ENCODE measurements at regions not wholly inside any gene's neighbourhood (a gene's known extent, or its start where the extent isn't known, plus 50 kb on each side); places are given as distances from the start of the nearest gene placed in this dataset.

DNA sequence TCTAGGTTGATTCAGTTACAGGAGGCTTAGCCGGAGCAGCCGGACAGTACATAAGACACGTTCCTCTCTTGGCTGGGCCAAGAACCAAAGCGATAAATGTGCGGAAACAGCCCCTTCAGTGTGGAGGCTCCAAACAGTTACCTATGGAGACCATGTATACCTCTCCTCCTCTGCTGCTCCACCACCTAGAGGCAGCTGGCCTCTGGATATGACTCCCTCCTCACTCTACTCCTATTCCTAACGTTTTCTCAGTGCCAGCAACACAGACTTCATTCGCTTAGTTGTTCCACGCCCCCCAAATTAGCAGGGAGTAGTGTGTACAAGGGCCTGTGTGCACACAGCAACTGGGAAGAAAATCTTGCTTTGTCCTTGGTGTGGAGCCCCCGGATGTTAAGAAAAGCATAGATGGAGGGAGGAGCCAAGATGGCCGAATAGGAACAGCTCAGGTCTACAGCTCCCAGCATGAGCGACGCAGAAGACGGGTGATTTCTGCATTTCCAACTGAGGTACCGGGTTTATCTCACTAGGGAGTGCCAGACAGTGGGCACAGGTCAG lies 362.3 kb upstream of the KIRREL3 start:
- H3K4me1 Mint-ChIP-seq (ENCODE audit: insufficient read depth, unreplicated experiment): no peaks in the 10 kb centered on the region

DNA sequence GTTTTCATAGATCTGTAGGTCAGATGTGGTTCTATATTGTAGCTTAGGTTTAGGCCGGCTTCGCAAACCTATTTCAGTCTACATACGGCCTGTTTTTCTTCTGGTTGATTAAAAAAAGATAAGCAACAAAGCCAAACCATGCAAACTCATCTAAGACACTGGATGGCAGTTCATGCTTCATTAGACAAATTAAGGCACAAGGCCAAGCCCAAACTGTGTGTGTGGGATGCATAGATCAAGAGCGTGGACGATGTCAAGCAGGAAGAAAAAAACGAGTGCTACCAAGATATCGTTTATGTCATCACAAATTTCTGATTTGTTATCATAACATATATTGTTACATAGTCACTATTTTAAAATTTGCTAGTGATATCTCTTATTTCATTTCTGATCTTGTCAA lies 357.6 kb upstream of the KIRREL3 start:
- H3K4me1 Mint-ChIP-seq (ENCODE audit: insufficient read depth, unreplicated experiment): no peaks in the 10 kb centered on the region
- H3K27ac Mint-ChIP-seq (ENCODE audit: low read depth, unreplicated experiment): no peak overlapping the region
- H3K9me3 Mint-ChIP-seq (ENCODE audit: unreplicated experiment): no peaks in the 10 kb centered on the region
- DNase-seq (ENCODE audit: unreplicated experiment): no peak
- H3K36me3 Mint-ChIP-seq (ENCODE audit: insufficient read depth, unreplicated experiment): no peaks in the 10 kb centered on the region
- no peak overlapping the region for H3K4me3 Mint-ChIP-seq (ENCODE audit: unreplicated experiment)
- intact Hi-C loops (cut with micrococcal nuclease): no loop called here
- no peaks in the 10 kb centered on the region for H3K27me3 Mint-ChIP-seq (ENCODE audit: insufficient read depth, unreplicated experiment)
- ChIA-PET CTCF (interaction anchor here (0.7 kb wide), 1 partner anchor 366 kb away, joined by 3 read pairs; no protein-coding TSS in a partner anchor), POLR2A (no interaction called here)
- BruUV-seq (replicated peaks): no TSS peak
- TF ChIP-seq, protein P1, sequence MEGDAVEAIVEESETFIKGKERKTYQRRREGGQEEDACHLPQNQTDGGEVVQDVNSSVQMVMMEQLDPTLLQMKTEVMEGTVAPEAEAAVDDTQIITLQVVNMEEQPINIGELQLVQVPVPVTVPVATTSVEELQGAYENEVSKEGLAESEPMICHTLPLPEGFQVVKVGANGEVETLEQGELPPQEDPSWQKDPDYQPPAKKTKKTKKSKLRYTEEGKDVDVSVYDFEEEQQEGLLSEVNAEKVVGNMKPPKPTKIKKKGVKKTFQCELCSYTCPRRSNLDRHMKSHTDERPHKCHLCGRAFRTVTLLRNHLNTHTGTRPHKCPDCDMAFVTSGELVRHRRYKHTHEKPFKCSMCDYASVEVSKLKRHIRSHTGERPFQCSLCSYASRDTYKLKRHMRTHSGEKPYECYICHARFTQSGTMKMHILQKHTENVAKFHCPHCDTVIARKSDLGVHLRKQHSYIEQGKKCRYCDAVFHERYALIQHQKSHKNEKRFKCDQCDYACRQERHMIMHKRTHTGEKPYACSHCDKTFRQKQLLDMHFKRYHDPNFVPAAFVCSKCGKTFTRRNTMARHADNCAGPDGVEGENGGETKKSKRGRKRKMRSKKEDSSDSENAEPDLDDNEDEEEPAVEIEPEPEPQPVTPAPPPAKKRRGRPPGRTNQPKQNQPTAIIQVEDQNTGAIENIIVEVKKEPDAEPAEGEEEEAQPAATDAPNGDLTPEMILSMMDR (IDR thresholded peaks at IDR 0.05; ENCODE audit: unreplicated experiment): no peak

More for the DNA sequence above, 362.3 kb upstream of the KIRREL3 start:
- TF ChIP-seq, protein P1 (IDR thresholded peaks at IDR 0.05; ENCODE audit: unreplicated experiment): no peak
- H3K36me3 Mint-ChIP-seq (ENCODE audit: insufficient read depth, unreplicated experiment): no peaks in the 10 kb centered on the region
- no peak overlapping the region for H3K27ac Mint-ChIP-seq (ENCODE audit: low read depth, unreplicated experiment)
- CTCF ChIA-PET: interaction anchor here (0.7 kb wide), 1 partner anchor 338 kb away, joined by 3 read pairs; no protein-coding TSS in a partner anchor
- H3K4me3 Mint-ChIP-seq (ENCODE audit: unreplicated experiment): no peak overlapping the region
- no peak for DNase-seq (ENCODE audit: unreplicated experiment)
- intact Hi-C loops (cut with micrococcal nuclease): no loop called here
- BruUV-seq (replicated peaks): no TSS peak
- POLR2A ChIA-PET: no interaction called here
- no peaks in the 10 kb centered on the region for H3K9me3 Mint-ChIP-seq (ENCODE audit: unreplicated experiment)
- H3K27me3 Mint-ChIP-seq (ENCODE audit: insufficient read depth, unreplicated experiment): no peaks in the 10 kb centered on the region

DNA sequence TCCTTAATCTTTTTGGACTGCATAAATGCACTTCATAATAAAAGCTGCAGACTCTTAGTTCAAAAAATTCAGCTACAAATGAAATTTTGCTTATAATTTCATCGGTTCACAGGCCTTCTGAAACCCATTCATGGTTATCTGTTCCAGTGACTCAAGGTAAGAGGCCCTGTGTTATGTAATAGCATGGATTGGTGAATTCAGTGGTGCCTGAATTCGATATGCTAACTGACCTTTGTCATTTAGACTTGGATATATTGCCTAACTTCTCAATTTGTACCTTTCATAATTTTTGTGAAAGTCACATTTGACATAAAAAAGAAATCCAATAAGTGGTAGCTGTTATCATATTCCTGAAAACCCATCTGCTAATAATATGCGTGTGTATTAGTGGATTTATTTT lies 349.9 kb upstream of the KIRREL3 start:
- intact Hi-C loops (cut with micrococcal nuclease): no loop called here
- ChIA-PET POLR2A (no interaction called here), CTCF (interaction anchor here (0.5 to 2.2 kb wide), 5 partner anchors 24 to 1591 kb away, joined by 3 to 10 read pairs (median 3); no protein-coding TSS in a partner anchor)
- Mint-ChIP-seq H3K27me3 (ENCODE audit: insufficient read depth, unreplicated experiment) (no peaks in the 10 kb centered on the region), H3K9me3 (ENCODE audit: unreplicated experiment) (peaks cover 14% of the 10 kb centered on the region), H3K4me1 (ENCODE audit: insufficient read depth, unreplicated experiment) (no peaks in the 10 kb centered on the region), H3K36me3 (ENCODE audit: insufficient read depth, unreplicated experiment) (no peaks in the 10 kb centered on the region), H3K4me3 (ENCODE audit: unreplicated experiment) (no peak overlapping the region), H3K27ac (ENCODE audit: low read depth, unreplicated experiment) (no peak overlapping the region)
- TF ChIP-seq, protein P1 (IDR thresholded peaks at IDR 0.05; ENCODE audit: unreplicated experiment): no peak
- no TSS peak for BruUV-seq (replicated peaks)
- no peak for DNase-seq (ENCODE audit: unreplicated experiment)

DNA sequence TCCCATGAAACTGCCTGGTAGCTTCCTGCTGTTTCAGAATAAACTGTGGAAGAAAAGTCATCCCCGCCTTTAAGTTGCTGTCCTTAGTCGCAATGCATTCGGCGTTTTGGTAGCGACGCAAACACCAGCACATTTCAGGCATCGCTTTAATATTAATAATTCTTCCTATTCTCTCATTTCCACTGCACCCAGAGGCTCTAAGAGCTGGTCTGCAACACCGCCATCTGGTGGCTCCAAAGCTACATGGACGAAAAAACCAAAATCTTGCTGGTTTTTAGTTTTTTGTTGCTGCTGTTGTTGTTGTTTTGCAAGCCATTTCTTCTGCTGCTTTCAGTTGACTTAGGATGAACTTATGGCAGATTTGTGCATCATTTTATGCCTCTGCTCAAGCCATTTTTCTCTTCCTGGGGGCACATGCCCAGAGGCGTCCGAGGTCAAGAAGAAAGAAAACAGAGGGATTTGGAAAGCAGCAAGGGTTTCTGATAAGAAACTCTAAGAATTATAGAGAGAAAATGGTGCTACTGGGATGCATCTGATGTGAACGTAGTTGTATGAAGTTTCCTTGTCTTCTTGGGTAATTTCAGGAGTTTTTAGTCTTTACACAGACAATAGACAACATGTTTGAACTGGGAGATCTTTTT lies 345.4 kb upstream of the KIRREL3 start:
- H3K27ac Mint-ChIP-seq (ENCODE audit: low read depth, unreplicated experiment): no peak overlapping the region
- TF ChIP-seq, protein P1 (IDR thresholded peaks at IDR 0.05; ENCODE audit: unreplicated experiment): peak; percentile 72
- CTCF ChIA-PET: interaction anchor here (0.5 to 2.6 kb wide), 24 partner anchors 9 to 1752 kb away, joined by 3 to 15 read pairs (median 3); no protein-coding TSS in a partner anchor
- POLR2A ChIA-PET: interaction anchor here (0.7 kb wide), 2 partner anchors 467 to 1100 kb away, joined by 3 read pairs; no protein-coding TSS in a partner anchor
- H3K27me3 Mint-ChIP-seq (ENCODE audit: insufficient read depth, unreplicated experiment): no peaks in the 10 kb centered on the region
- DNase-seq (ENCODE audit: unreplicated experiment): peak; percentile 58
- H3K4me1 Mint-ChIP-seq (ENCODE audit: insufficient read depth, unreplicated experiment): no peaks in the 10 kb centered on the region
- peaks cover 18% of the 10 kb centered on the region for H3K9me3 Mint-ChIP-seq (ENCODE audit: unreplicated experiment)
- H3K36me3 Mint-ChIP-seq (ENCODE audit: insufficient read depth, unreplicated experiment): no peaks in the 10 kb centered on the region
- BruUV-seq (replicated peaks): no TSS peak
- intact Hi-C loops (cut with micrococcal nuclease): loop anchor here (5.0 to 10.0 kb wide), 2 partner anchors 904 to 1031 kb away; no protein-coding TSS in a partner anchor
- no peak overlapping the region for H3K4me3 Mint-ChIP-seq (ENCODE audit: unreplicated experiment)

All from MCF 10A (cell line).